Panc1 (cell line): ENCODE measurements at regions not wholly inside any gene's neighbourhood (a gene's known extent, or its start where the extent isn't known, plus 50 kb on each side); places are given as distances from the start of the nearest gene placed in this dataset.

Source experiments
- ATAC-seq: fragments of 200-7000 bp; cut with Tn5 transposase; 2 replicates; pipeline ENCODE4 v1.9.1; 2020; ENCODE audit warnings: mild to moderate bottlenecking, moderate library complexity
- BruUV-seq: library from RNA; stranded (reverse); fragments of 400-500 nt; replicated peaks from 2 replicates; lab custom pipeline; 2021; lab: Mats Ljungman, UMichigan
- CTCF ChIA-PET: fragments of 300-600 bp; sonication (Branson Sonifier 250); formaldehyde crosslinking; loops from one replicate; lab custom pipeline; 2022; ENCODE audit warnings: antibody characterized with exemption; lab: Charles Lee
- POLR2A ChIA-PET: fragments of 300-600 bp; sonication (Branson Sonifier 250); formaldehyde crosslinking; loops from one replicate; lab custom pipeline; 2022; ENCODE audit warnings: antibody characterized with exemption; lab: Charles Lee
- DNase-seq: peaks from one replicate; pipeline ENCODE4 v3.0.0-alpha.2; 2010; ENCODE audit warnings: low read depth, low spot score
- H3K27ac ChIP-seq: 2 replicates; pipeline ENCODE4 v1.5.1; 2011; ENCODE audit warnings: mild to moderate bottlenecking, low read length, inconsistent platforms
- H3K27me3 ChIP-seq: fragments of 200-500 bp; sonication (Bioruptor generic); 2 replicates; pipeline ENCODE4 v1.6.0; 2014; ENCODE audit warnings: low read length, inconsistent platforms; ENCODE audit not compliant: control insufficient read depth, insufficient read depth
- H3K36me3 ChIP-seq: fragments of 200-500 bp; sonication (Bioruptor generic); 2 replicates; pipeline ENCODE4 v1.5.1; 2014; ENCODE audit warnings: inconsistent platforms, mild to moderate bottlenecking, low read length, moderate library complexity; ENCODE audit not compliant: control insufficient read depth, insufficient read depth
- H3K4me1 ChIP-seq: 2 replicates; pipeline ENCODE4 v1.5.1; 2011; ENCODE audit warnings: inconsistent platforms, mild to moderate bottlenecking, low read length, moderate library complexity; ENCODE audit not compliant: control insufficient read depth, insufficient read depth
- H3K4me3 ChIP-seq, 2 experiments: 2 replicates each; pipeline ENCODE4 v1.5.1; 2011 to 2012; ENCODE audit warnings: low read depth in 2 of 2, low read length in 2 of 2, mild to moderate bottlenecking in 2 of 2, inconsistent platforms in 1 of 2, moderate library complexity in 1 of 2
- H3K9me3 ChIP-seq: fragments of 200-500 bp; sonication (Bioruptor generic); 2 replicates; pipeline ENCODE4 v1.5.1; 2014; ENCODE audit warnings: low read depth, mild to moderate bottlenecking, inconsistent platforms, low read length, moderate library complexity; ENCODE audit not compliant: control insufficient read depth, insufficient read depth
- CTCF ChIP-seq: fragments of 450-650 bp; IDR thresholded peaks from 2 replicates; pipeline ENCODE4 v1.5.1; 2017; ENCODE audit warnings: mild to moderate bottlenecking
- POLR2AphosphoS5 ChIP-seq: IDR thresholded peaks from 2 replicates; pipeline ENCODE4 v1.6.1; 2012; ENCODE audit warnings: mild to moderate bottlenecking, low read depth, low read length, moderate library complexity
- SIN3A ChIP-seq: IDR thresholded peaks from 2 replicates; pipeline ENCODE4 v1.6.1; 2012; ENCODE audit warnings: low read depth, mild to moderate bottlenecking, low read length, moderate library complexity, borderline replicate concordance; ENCODE audit not compliant: insufficient read depth
- TCF7L2 ChIP-seq: IDR thresholded peaks from 2 replicates; pipeline ENCODE4 v1.6.1; 2011; ENCODE audit warnings: mild to moderate bottlenecking, low read depth, low read length, inconsistent platforms
- in situ Hi-C: cut with HindIII; loops from 2 replicates; pipeline ENCODE4 v1.10.0; 2016; ENCODE audit warnings: low sequenced_read_pairs, low pct_unique_long_range_greater_than_20kb
- intact Hi-C: fragments of 100-400 bp; cut with micrococcal nuclease; formaldehyde crosslinking; loops from one replicate; pipeline ENCODE4 v1.10.0; 2022; ENCODE audit not compliant: unreplicated experiment
- TF ChIP-seq, protein P1 (sequence below), 2 experiments: IDR thresholded peaks; 2 replicates each; pipeline ENCODE4 v1.6.1; 2011 to 2012; ENCODE audit warnings: low read depth in 2 of 2, control low read depth in 1 of 2, low read length in 1 of 2, mild to moderate bottlenecking in 1 of 2, moderate library complexity in 1 of 2; ENCODE audit not compliant: insufficient read depth in 1 of 2

GRCh38 chr3:126266850-126267168 is 86.4 kb upstream of the ALDH1L1 start:
- BruUV-seq, result no TSS peak
- peaks cover 13% of the 10 kb centered on the region for H3K4me1 ChIP-seq
- ChIA-PET CTCF (no interaction called here), POLR2A (no interaction called here)
- peak overlapping the region; percentile 60 for H3K27ac ChIP-seq
- in situ Hi-C loops, result no loop called here
- ATAC-seq, result no peak
- H3K9me3 ChIP-seq, result no peaks in the 10 kb centered on the region
- TF ChIP-seq TCF7L2, result no peak
- TF ChIP-seq, protein P1, sequence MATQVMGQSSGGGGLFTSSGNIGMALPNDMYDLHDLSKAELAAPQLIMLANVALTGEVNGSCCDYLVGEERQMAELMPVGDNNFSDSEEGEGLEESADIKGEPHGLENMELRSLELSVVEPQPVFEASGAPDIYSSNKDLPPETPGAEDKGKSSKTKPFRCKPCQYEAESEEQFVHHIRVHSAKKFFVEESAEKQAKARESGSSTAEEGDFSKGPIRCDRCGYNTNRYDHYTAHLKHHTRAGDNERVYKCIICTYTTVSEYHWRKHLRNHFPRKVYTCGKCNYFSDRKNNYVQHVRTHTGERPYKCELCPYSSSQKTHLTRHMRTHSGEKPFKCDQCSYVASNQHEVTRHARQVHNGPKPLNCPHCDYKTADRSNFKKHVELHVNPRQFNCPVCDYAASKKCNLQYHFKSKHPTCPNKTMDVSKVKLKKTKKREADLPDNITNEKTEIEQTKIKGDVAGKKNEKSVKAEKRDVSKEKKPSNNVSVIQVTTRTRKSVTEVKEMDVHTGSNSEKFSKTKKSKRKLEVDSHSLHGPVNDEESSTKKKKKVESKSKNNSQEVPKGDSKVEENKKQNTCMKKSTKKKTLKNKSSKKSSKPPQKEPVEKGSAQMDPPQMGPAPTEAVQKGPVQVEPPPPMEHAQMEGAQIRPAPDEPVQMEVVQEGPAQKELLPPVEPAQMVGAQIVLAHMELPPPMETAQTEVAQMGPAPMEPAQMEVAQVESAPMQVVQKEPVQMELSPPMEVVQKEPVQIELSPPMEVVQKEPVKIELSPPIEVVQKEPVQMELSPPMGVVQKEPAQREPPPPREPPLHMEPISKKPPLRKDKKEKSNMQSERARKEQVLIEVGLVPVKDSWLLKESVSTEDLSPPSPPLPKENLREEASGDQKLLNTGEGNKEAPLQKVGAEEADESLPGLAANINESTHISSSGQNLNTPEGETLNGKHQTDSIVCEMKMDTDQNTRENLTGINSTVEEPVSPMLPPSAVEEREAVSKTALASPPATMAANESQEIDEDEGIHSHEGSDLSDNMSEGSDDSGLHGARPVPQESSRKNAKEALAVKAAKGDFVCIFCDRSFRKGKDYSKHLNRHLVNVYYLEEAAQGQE (IDR thresholded peaks at IDR 0.05; ENCODE audit: insufficient read depth in 1 of 2, low read depth in 2 of 2, low read length in 1 of 2), result no peak
- no peak for TF ChIP-seq CTCF
- TF ChIP-seq SIN3A, result no peak
- TF ChIP-seq POLR2AphosphoS5, result no peak
- intact Hi-C loops, result no loop called here
- peak overlapping the region; percentile 39 to 56 for H3K4me3 ChIP-seq
- no peaks in the 10 kb centered on the region; the same call in 1 of the 2 replicates for H3K36me3 ChIP-seq
- DNase-seq, result no peak
- H3K27me3 ChIP-seq, result no peaks in the 10 kb centered on the region

DNA sequence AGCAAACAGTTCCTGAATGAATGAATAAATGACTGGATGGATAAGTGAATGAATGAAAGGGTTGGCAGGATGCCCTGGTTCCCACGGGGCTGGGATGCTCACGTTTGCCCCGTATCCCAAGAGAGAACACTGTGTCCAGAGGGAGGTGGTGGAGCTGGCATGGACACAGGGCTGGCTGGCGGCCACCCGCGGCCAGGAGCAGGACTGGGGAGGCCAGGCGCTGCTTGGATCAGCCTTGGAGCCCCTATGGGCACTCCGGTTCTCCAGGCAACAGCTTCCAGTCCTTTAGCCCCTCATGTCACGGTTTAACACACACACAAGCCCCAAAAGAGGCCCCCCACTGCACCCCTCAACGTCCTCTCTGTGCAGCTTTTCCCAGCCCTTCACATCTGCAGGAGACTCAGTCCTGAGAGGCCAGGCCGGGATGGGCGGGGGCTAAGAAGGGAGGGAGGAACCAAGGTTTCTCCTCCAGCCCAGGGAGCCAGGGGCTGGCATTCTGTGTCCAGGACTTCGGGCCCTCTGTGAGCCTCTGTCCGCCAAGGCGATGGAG is 86.0 kb upstream of the ALDH1L1 start:
- in situ Hi-C loops, result no loop called here
- no peak overlapping the region for H3K4me3 ChIP-seq
- no peaks in the 10 kb centered on the region for H3K27me3 ChIP-seq
- H3K9me3 ChIP-seq, result no peaks in the 10 kb centered on the region
- no peak for TF ChIP-seq CTCF
- no peak for TF ChIP-seq TCF7L2
- TF ChIP-seq, protein P1 (IDR thresholded peaks at IDR 0.05; ENCODE audit: insufficient read depth in 1 of 2, low read depth in 2 of 2, low read length in 1 of 2), result no peak
- no peak for TF ChIP-seq POLR2AphosphoS5
- no peak for TF ChIP-seq SIN3A
- intact Hi-C loops, result no loop called here
- peak overlapping the region; percentile 60 for H3K27ac ChIP-seq
- no TSS peak for BruUV-seq
- no peak for DNase-seq
- CTCF ChIA-PET, result no interaction called here
- H3K4me1 ChIP-seq, result peaks cover 13% of the 10 kb centered on the region
- ATAC-seq, result peak; percentile 46; the same call in 1 of the 2 replicates
- H3K36me3 ChIP-seq, result no peaks in the 10 kb centered on the region; the same call in 1 of the 2 replicates
- POLR2A ChIA-PET, result interaction anchor here (0.7 kb wide), 1 partner anchor 94 kb away, joined by 3 read pairs; no protein-coding TSS in a partner anchor
